PFSK-1 (cell line): ENCODE measurements at regions not wholly inside any gene's neighbourhood (a gene's known extent, or its start where the extent isn't known, plus 50 kb on each side); places are given as distances from the start of the nearest gene placed in this dataset.

ENCODE experiments used
- POLR2AphosphoS5 ChIP-seq: IDR thresholded peaks from 2 replicates; pipeline ENCODE4 v1.6.1; 2012; ENCODE audit warnings: low read depth, mild to moderate bottlenecking, control low read depth, low read length, moderate library complexity
- REST ChIP-seq, 2 experiments: IDR thresholded peaks; 2 replicates each; pipeline versions ENCODE4 v1.6.1 to v1.8.0; 2011 to 2012; ENCODE audit warnings: low read depth in 2 of 2, low read length in 2 of 2, control low read depth in 1 of 2, inconsistent platforms in 1 of 2, mild to moderate bottlenecking in 1 of 2, moderate library complexity in 1 of 2; ENCODE audit not compliant: insufficient read depth in 1 of 2
- SIN3A ChIP-seq: IDR thresholded peaks from 2 replicates; pipeline ENCODE4 v1.6.1; 2012; ENCODE audit warnings: mild to moderate bottlenecking, low read length, moderate library complexity, borderline replicate concordance; ENCODE audit not compliant: insufficient read depth
- TAF1 ChIP-seq: IDR thresholded peaks from 2 replicates; pipeline ENCODE4 v1.6.1; 2012; ENCODE audit warnings: low read length, control low read depth, borderline replicate concordance; ENCODE audit not compliant: insufficient read depth

GRCh38 chr5:96483878-96484277 is 50.8 kb upstream of the PCSK1 start:
- no peak for TF ChIP-seq TAF1
- TF ChIP-seq POLR2AphosphoS5, result no peak
- peak; percentile 89 to 97 for TF ChIP-seq REST (IDR thresholded peaks at IDR 0.05; ENCODE audit: insufficient read depth in 1 of 2, low read depth in 2 of 2, low read length in 2 of 2)
- TF ChIP-seq SIN3A, result no peak
